Osteoblast (primary cell): ENCODE measurements at regions not wholly inside any gene's neighbourhood (a gene's known extent, or its start where the extent isn't known, plus 50 kb on each side); places are given as distances from the start of the nearest gene placed in this dataset.
"Not testable (repeated sequence)": the region's sequence is repeated elsewhere in the genome, so short reads cannot be mapped to it uniquely, and the experiment has no call there.

ENCODE experiments used
- DNase-seq: peaks from one replicate; pipeline ENCODE4 v3.0.0; 2011; ENCODE audit warnings: low spot score, mixed read lengths; ENCODE audit not compliant: insufficient read length; ENCODE audit errors: missing footprints
- H2AFZ ChIP-seq: 2 replicates; pipeline ENCODE4 v1.6.0; 2011; ENCODE audit warnings: mild to moderate bottlenecking, low read length
- H3K27ac ChIP-seq: 2 replicates; pipeline ENCODE4 v1.5.1; 2011; ENCODE audit warnings: mild to moderate bottlenecking, low read depth, low read length, moderate library complexity
- H3K27me3 ChIP-seq: 2 replicates; pipeline ENCODE4 v1.6.0; 2012; ENCODE audit warnings: mild to moderate bottlenecking, control low read depth, inconsistent platforms, low read length, moderate library complexity; ENCODE audit not compliant: insufficient read depth
- H3K36me3 ChIP-seq: 2 replicates; pipeline ENCODE4 v1.5.1; 2011; ENCODE audit warnings: mild to moderate bottlenecking, low read length, control low read depth, moderate library complexity; ENCODE audit not compliant: insufficient read depth
- H3K4me1 ChIP-seq: 2 replicates; pipeline ENCODE4 v1.5.1; 2011; ENCODE audit warnings: mild to moderate bottlenecking, low read length, control low read depth, moderate library complexity; ENCODE audit not compliant: insufficient read depth
- H3K4me2 ChIP-seq: 2 replicates; pipeline ENCODE4 v1.6.0; 2011; ENCODE audit warnings: mild to moderate bottlenecking, low read length; ENCODE audit not compliant: insufficient read depth
- H3K4me3 ChIP-seq: fragments of 200-600 bp; sonication (generic); 3 replicates; pipeline ENCODE4 v1.5.1; 2012; ENCODE audit warnings: mild to moderate bottlenecking, low read length, inconsistent platforms; ENCODE audit not compliant: insufficient read depth
- H3K79me2 ChIP-seq: 2 replicates; pipeline ENCODE4 v1.6.0; 2012; ENCODE audit warnings: mild to moderate bottlenecking, low read length, control low read depth, inconsistent platforms; ENCODE audit not compliant: insufficient read depth
- H3K9me3 ChIP-seq: 2 replicates; pipeline ENCODE4 v1.5.1; 2011; ENCODE audit warnings: low read depth, low read length, control low read depth
- H4K20me1 ChIP-seq: 2 replicates; pipeline ENCODE4 v1.6.0; 2012; ENCODE audit warnings: mild to moderate bottlenecking, low read length, control low read depth; ENCODE audit not compliant: insufficient read depth
- CTCF ChIP-seq: IDR thresholded peaks from 2 replicates; pipeline ENCODE4 v1.5.1; 2011; ENCODE audit warnings: mild to moderate bottlenecking, low read depth, low read length, moderate library complexity; ENCODE audit errors: extremely low read depth

- no peak overlapping the region for H3K4me3 ChIP-seq
- H3K79me2 ChIP-seq, result no peaks in the 10 kb centered on the region
- no peak overlapping the region for H3K4me2 ChIP-seq
- H3K27me3 ChIP-seq, result no peaks in the 10 kb centered on the region
- H3K36me3 ChIP-seq, result no peaks in the 10 kb centered on the region
- no peak for DNase-seq
- peaks cover 6% of the 10 kb centered on the region for H3K4me1 ChIP-seq
- no peaks in the 10 kb centered on the region for H3K9me3 ChIP-seq
- no peak overlapping the region for H2AFZ ChIP-seq
- no peaks in the 10 kb centered on the region for H4K20me1 ChIP-seq
- no peak for TF ChIP-seq CTCF
- no peak overlapping the region for H3K27ac ChIP-seq
These were observed 357.7 kb downstream of the NYAP2 start for GRCh38 chr2:225757248-225757647.

- TF ChIP-seq CTCF, result no peak
- Histone ChIP-seq H3K27ac (no peak overlapping the region), H3K9me3 (no peaks in the 10 kb centered on the region), H3K36me3 (no peaks in the 10 kb centered on the region), H4K20me1 (no peaks in the 10 kb centered on the region), H3K79me2 (no peaks in the 10 kb centered on the region), H3K4me2 (no peak overlapping the region), H2AFZ (no peak overlapping the region), H3K4me1 (peaks cover 6% of the 10 kb centered on the region), H3K4me3 (no peak overlapping the region), H3K27me3 (no peaks in the 10 kb centered on the region)
- no peak for DNase-seq
These were observed 356.7 kb downstream of the NYAP2 start for GRCh38 chr2:225756198-225756597.

GRCh38 chr2:225748609-225749008, 349.1 kb downstream of the NYAP2 start:
- no peaks in the 10 kb centered on the region for H4K20me1 ChIP-seq
- H3K4me2 ChIP-seq, result no peak overlapping the region
- no peak overlapping the region for H2AFZ ChIP-seq
- H3K4me1 ChIP-seq, result no peaks in the 10 kb centered on the region
- H3K27me3 ChIP-seq, result no peaks in the 10 kb centered on the region
- H3K36me3 ChIP-seq, result no peaks in the 10 kb centered on the region
- H3K4me3 ChIP-seq, result no peak overlapping the region
- H3K9me3 ChIP-seq, result no peaks in the 10 kb centered on the region
- DNase-seq, result no peak
- no peaks in the 10 kb centered on the region for H3K79me2 ChIP-seq
- H3K27ac ChIP-seq, result no peak overlapping the region
- no peak for TF ChIP-seq CTCF

- not testable (repeated sequence) for H3K27ac ChIP-seq, H3K36me3 ChIP-seq, H3K9me3 ChIP-seq, H3K4me3 ChIP-seq, H3K4me2 ChIP-seq, H3K4me1 ChIP-seq, H3K79me2 ChIP-seq, H3K27me3 ChIP-seq, H4K20me1 ChIP-seq, DNase-seq, H2AFZ ChIP-seq
These were observed 344.5 kb downstream of the NYAP2 start for GRCh38 chr2:225743996-225744395.

- no peaks in the 10 kb centered on the region for H4K20me1 ChIP-seq
- no peak overlapping the region for H3K4me3 ChIP-seq
- H3K27me3 ChIP-seq, result no peaks in the 10 kb centered on the region
- no peak for TF ChIP-seq CTCF
- no peaks in the 10 kb centered on the region for H3K79me2 ChIP-seq
- H3K36me3 ChIP-seq, result no peaks in the 10 kb centered on the region
- no peak overlapping the region for H3K27ac ChIP-seq
- no peak overlapping the region for H2AFZ ChIP-seq
- DNase-seq, result no peak
- H3K4me2 ChIP-seq, result no peak overlapping the region
- no peaks in the 10 kb centered on the region for H3K9me3 ChIP-seq
- peaks cover 8% of the 10 kb centered on the region for H3K4me1 ChIP-seq
These were observed 343.0 kb downstream of the NYAP2 start for GRCh38 chr2:225742487-225742886.
